ENCODE measurements at regions not wholly inside any gene's neighbourhood (a gene's known extent, or its start where the extent isn't known, plus 50 kb on each side); places are given as distances from the start of the nearest gene placed in this dataset.
A peak's percentile ranks its signal among the peaks of the same experiment; 100 is the strongest.

DNA sequence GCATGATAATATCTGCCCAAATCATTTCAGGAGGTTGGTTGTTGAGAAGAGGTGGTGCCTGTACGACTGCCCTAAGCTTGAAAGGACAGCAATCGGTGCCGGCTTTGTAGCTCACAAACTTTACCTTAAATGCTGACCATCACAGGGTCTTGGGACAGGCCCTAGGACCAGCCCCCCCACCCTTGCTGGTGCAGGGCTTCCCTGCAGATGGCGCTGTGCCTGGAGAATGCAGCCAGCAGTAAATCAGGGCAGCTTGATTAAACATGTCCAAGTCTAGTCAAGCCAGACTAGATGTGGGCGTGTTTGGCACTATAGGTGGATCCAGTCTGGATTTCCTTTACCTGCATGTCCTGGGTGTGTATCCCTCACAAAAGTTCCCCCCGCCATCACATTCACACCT, 135.5 kb upstream of the CRHR1 start:
- Histone ChIP-seq H3K4me3 (replicated peaks in 1 of 3; ENCODE audit: insufficient read depth in 1 of 3, low read depth in 2 of 3, low read length in 3 of 3) (no peak overlapping the region), H3K27ac (ENCODE audit: extremely low read length, insufficient read depth, low read length) (no peak overlapping the region), H3K9ac (ENCODE audit: insufficient read depth, low read depth, low read length) (no peak overlapping the region), H3K9me3 (ENCODE audit: low read length) (no peaks in the 10 kb centered on the region), H3K36me3 (replicated peaks in 1 of 2; ENCODE audit: control insufficient read depth in 1 of 2, insufficient read depth in 2 of 2, low read length in 2 of 2) (no peaks in the 10 kb centered on the region), H3K27me3 (ENCODE audit: control insufficient read depth in 1 of 2, insufficient read depth in 2 of 2, low read length in 2 of 2) (peaks cover 11 to 44% of the 10 kb centered on the region in 2 experiments), H3K4me1 (ENCODE audit: insufficient read depth, low read length) (peaks cover 19% of the 10 kb centered on the region), H2AFZ (ENCODE audit: low read length) (no peak overlapping the region), H3K79me2 (ENCODE audit: insufficient read depth, low read length) (no peaks in the 10 kb centered on the region), H3K4me2 (ENCODE audit: low read depth, low read length) (no peak overlapping the region), H4K20me1 (ENCODE audit: insufficient read depth, low read length) (no peaks in the 10 kb centered on the region)
- POLR2A ChIA-PET, result no interaction called here
- CTCF ChIA-PET (ENCODE audit: low intra/inter-chr PET ratio, low total read pairs), result no interaction called here
- in situ Hi-C loops (cut with HindIII; ENCODE audit: extremely low pct_ligation_motif_present, low pct_unique_long_range_greater_than_20kb), result no loop called here
- intact Hi-C loops (cut with micrococcal nuclease; ENCODE audit: unreplicated experiment), result loop anchor here (5.0 kb wide), 1 partner anchor 204 kb away; no protein-coding TSS in a partner anchor
- no peak for FAIRE-seq
- 24% methylated on average over 6 of the region's 6 CpGs for WGBS (ENCODE audit: low lambda C conversion rate)
- BruUV-seq (replicated peaks), result no TSS peak
- DNase-seq (ENCODE audit: low spot score), result no peak
- TF ChIP-seq, protein P1, sequence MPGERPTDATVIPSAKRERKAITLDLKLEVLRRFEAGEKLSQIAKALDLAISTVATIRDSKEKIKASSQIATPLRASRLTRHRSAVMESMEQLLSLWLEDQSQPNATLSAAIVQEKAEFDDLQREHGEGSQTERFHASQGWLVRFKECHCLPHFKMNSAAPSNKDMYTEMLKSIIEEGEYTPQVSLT (CRISPR knock-in tag; IDR thresholded peaks at IDR 0.05; ENCODE audit: borderline replicate concordance, low read depth), result no peak
- TF ChIP-seq, protein P2, sequence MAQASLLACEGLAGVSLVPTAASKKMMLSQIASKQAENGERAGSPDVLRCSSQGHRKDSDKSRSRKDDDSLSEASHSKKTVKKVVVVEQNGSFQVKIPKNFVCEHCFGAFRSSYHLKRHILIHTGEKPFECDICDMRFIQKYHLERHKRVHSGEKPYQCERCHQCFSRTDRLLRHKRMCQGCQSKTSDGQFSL (CRISPR knock-in tag; IDR thresholded peaks at IDR 0.05), result peak; percentile 95
- no peak for TF ChIP-seq SKI (IDR thresholded peaks at IDR 0.05; ENCODE audit: partially characterized antibody)
- TF ChIP-seq FOXM1 (CRISPR knock-in tag; IDR thresholded peaks at IDR 0.05), result no peak
- TF ChIP-seq TBX3 (IDR thresholded peaks at IDR 0.05; ENCODE audit: borderline replicate concordance), result no peak
- no peak for TF ChIP-seq ERF (CRISPR knock-in tag; IDR thresholded peaks at IDR 0.05)
- TF ChIP-seq RORA (CRISPR knock-in tag; IDR thresholded peaks at IDR 0.05), result no peak
- no peak for TF ChIP-seq NFKBIZ (CRISPR knock-in tag; IDR thresholded peaks at IDR 0.05)
- no peak for TF ChIP-seq ZNF589 (CRISPR knock-in tag; conservative IDR thresholded peaks at IDR 0.05)
- TF ChIP-seq, protein P3, sequence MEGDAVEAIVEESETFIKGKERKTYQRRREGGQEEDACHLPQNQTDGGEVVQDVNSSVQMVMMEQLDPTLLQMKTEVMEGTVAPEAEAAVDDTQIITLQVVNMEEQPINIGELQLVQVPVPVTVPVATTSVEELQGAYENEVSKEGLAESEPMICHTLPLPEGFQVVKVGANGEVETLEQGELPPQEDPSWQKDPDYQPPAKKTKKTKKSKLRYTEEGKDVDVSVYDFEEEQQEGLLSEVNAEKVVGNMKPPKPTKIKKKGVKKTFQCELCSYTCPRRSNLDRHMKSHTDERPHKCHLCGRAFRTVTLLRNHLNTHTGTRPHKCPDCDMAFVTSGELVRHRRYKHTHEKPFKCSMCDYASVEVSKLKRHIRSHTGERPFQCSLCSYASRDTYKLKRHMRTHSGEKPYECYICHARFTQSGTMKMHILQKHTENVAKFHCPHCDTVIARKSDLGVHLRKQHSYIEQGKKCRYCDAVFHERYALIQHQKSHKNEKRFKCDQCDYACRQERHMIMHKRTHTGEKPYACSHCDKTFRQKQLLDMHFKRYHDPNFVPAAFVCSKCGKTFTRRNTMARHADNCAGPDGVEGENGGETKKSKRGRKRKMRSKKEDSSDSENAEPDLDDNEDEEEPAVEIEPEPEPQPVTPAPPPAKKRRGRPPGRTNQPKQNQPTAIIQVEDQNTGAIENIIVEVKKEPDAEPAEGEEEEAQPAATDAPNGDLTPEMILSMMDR (CRISPR knock-in tag; IDR thresholded peaks at IDR 0.05), result 0 out of 2 replicates have a peak, but pooled peaks have one; percentile 12
- TF ChIP-seq POLR2A (IDR thresholded peaks at IDR 0.05; ENCODE audit: insufficient read depth in 1 of 2, low read depth in 2 of 2, low read length in 2 of 2), result no peak
- no peak for TF ChIP-seq ZNF367 (CRISPR knock-in tag; IDR thresholded peaks at IDR 0.05; ENCODE audit: borderline replicate concordance)
- no peak for TF ChIP-seq ZNF34 (CRISPR knock-in tag; IDR thresholded peaks at IDR 0.05; ENCODE audit: borderline replicate concordance)
- TF ChIP-seq ZNF629 (CRISPR knock-in tag; conservative IDR thresholded peaks at IDR 0.05), result peak; percentile 59; the same call in 1 of the 2 replicates
- TF ChIP-seq, protein P4, sequence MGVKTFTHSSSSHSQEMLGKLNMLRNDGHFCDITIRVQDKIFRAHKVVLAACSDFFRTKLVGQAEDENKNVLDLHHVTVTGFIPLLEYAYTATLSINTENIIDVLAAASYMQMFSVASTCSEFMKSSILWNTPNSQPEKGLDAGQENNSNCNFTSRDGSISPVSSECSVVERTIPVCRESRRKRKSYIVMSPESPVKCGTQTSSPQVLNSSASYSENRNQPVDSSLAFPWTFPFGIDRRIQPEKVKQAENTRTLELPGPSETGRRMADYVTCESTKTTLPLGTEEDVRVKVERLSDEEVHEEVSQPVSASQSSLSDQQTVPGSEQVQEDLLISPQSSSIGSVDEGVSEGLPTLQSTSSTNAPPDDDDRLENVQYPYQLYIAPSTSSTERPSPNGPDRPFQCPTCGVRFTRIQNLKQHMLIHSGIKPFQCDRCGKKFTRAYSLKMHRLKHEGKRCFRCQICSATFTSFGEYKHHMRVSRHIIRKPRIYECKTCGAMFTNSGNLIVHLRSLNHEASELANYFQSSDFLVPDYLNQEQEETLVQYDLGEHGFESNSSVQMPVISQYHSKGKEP (CRISPR knock-in tag; IDR thresholded peaks at IDR 0.05), result no peak
- no peak for ATAC-seq
